Inferior parietal cortex (tissue), 1 donor: ENCODE measurements at regions not wholly inside any gene's neighbourhood (a gene's known extent, or its start where the extent isn't known, plus 50 kb on each side); places are given as distances from the start of the nearest gene placed in this dataset.
"Not testable (repeated sequence)": the region's sequence is repeated elsewhere in the genome, so short reads cannot be mapped to it uniquely, and the experiment has no call there.

Experiments used
- DNase-seq: peaks from one replicate; pipeline ENCODE4 v3.0.0-alpha.2; 2016; ENCODE audit errors: extremely low spot score

- DNase-seq = no peak
Measured at GRCh38 chr3:110318108-110318507, 753.5 kb upstream of the NECTIN3 start.

- DNase-seq = no peak
Measured at GRCh38 chr3:110323349-110323748, 748.3 kb upstream of the NECTIN3 start.

GRCh38 chr3:110324171-110324705 lies 747.4 kb upstream of the NECTIN3 start:
- DNase-seq = no peak

- DNase-seq = no peak
Measured at GRCh38 chr3:110327870-110328269, 743.7 kb upstream of the NECTIN3 start.

- DNase-seq = not testable (repeated sequence)
Measured at GRCh38 chr3:110331562-110331961, 740.1 kb upstream of the NECTIN3 start.

GRCh38 chr3:110332629-110333028 lies 739.0 kb upstream of the NECTIN3 start:
- no peak for DNase-seq

GRCh38 chr3:110341047-110341446 lies 730.6 kb upstream of the NECTIN3 start:
- DNase-seq = no peak

GRCh38 chr3:110343376-110343775 lies 728.2 kb upstream of the NECTIN3 start:
- DNase-seq = no peak

- no peak for DNase-seq
Measured at GRCh38 chr3:110343945-110344344, 727.7 kb upstream of the NECTIN3 start.

GRCh38 chr3:110344487-110344886 lies 727.1 kb upstream of the NECTIN3 start:
- no peak for DNase-seq

- DNase-seq = no peak
Measured at GRCh38 chr3:110344897-110345767, 726.5 kb upstream of the NECTIN3 start.

- DNase-seq = no peak
Measured at GRCh38 chr3:110349295-110349694, 722.3 kb upstream of the NECTIN3 start.

- DNase-seq = no peak
Measured at GRCh38 chr3:110352841-110353604, 718.6 kb upstream of the NECTIN3 start.

- DNase-seq = no peak
Measured at GRCh38 chr3:110362751-110363150, 708.9 kb upstream of the NECTIN3 start.

GRCh38 chr3:110367289-110367688 lies 704.3 kb upstream of the NECTIN3 start:
- DNase-seq = not testable (repeated sequence)

- no peak for DNase-seq
Measured at GRCh38 chr3:110375751-110376518, 695.7 kb upstream of the NECTIN3 start.

- no peak for DNase-seq
Measured at GRCh38 chr3:110378481-110378880, 693.1 kb upstream of the NECTIN3 start.

GRCh38 chr3:110381992-110382391 lies 689.6 kb upstream of the NECTIN3 start:
- DNase-seq = no peak

- DNase-seq = no peak
Measured at GRCh38 chr3:110383356-110383755, 688.3 kb upstream of the NECTIN3 start.

GRCh38 chr3:110384601-110385000 lies 687.0 kb upstream of the NECTIN3 start:
- no peak for DNase-seq

GRCh38 chr3:110389005-110389404 lies 682.6 kb upstream of the NECTIN3 start:
- DNase-seq = no peak

GRCh38 chr3:110390372-110390771 lies 681.2 kb upstream of the NECTIN3 start:
- no peak for DNase-seq
